Astrocyte (in vitro differentiated cells and primary cell): ENCODE measurements at regions not wholly inside any gene's neighbourhood (a gene's known extent, or its start where the extent isn't known, plus 50 kb on each side); places are given as distances from the start of the nearest gene placed in this dataset.

Experiments
- DNase-seq: peaks from one replicate; pipeline ENCODE4 v3.0.0-alpha.2; 2010; ENCODE audit warnings: low read depth
- FAIRE-seq: peaks from 2 replicates; lab custom pipeline; 2011; peaks lifted over from hg19 to GRCh38; lab: Jason Lieb, UNC
- H2AFZ ChIP-seq: 2 replicates; pipeline ENCODE4 v1.6.0; 2012; ENCODE audit warnings: low read depth, low read length, inconsistent platforms
- H3K27ac ChIP-seq: 2 replicates; pipeline ENCODE4 v1.5.1; 2011; ENCODE audit warnings: low read depth, low read length, inconsistent platforms
- H3K27me3 ChIP-seq: 2 replicates; pipeline ENCODE4 v1.6.0; 2011; ENCODE audit warnings: low read length, inconsistent platforms; ENCODE audit not compliant: insufficient read depth
- H3K36me3 ChIP-seq: 2 replicates; pipeline ENCODE4 v1.5.1; 2011; ENCODE audit warnings: low read length, inconsistent platforms; ENCODE audit not compliant: insufficient read depth
- H3K4me1 ChIP-seq: 2 replicates; pipeline ENCODE4 v1.5.1; 2011; ENCODE audit warnings: low read length, inconsistent platforms; ENCODE audit not compliant: insufficient read depth
- H3K4me2 ChIP-seq: 2 replicates; pipeline ENCODE4 v1.6.0; 2012; ENCODE audit warnings: low read length, inconsistent platforms
- H3K4me3 ChIP-seq: 2 replicates; pipeline ENCODE4 v1.5.1; 2011; ENCODE audit warnings: low read depth, mild to moderate bottlenecking, low read length, inconsistent platforms; ENCODE audit not compliant: insufficient read depth
- H3K79me2 ChIP-seq: 2 replicates; pipeline ENCODE4 v1.6.0; 2012; ENCODE audit warnings: mild to moderate bottlenecking, low read length, inconsistent platforms; ENCODE audit not compliant: insufficient read depth
- H3K9ac ChIP-seq: 2 replicates; pipeline ENCODE4 v1.6.0; 2012; ENCODE audit warnings: mild to moderate bottlenecking, low read length, inconsistent platforms
- H3K9me3 ChIP-seq: 2 replicates; pipeline ENCODE4 v1.5.1; 2012; ENCODE audit warnings: low read depth, mild to moderate bottlenecking, low read length, inconsistent platforms; ENCODE audit not compliant: insufficient read depth
- H4K20me1 ChIP-seq: 2 replicates; pipeline ENCODE4 v1.6.0; 2012; ENCODE audit warnings: low read length, inconsistent platforms; ENCODE audit not compliant: insufficient read depth
- H3K27ac Mint-ChIP-seq: one replicate; pipeline ENCODE4 v1.8.0; 2021; ENCODE audit warnings: mild to moderate bottlenecking, mixed read lengths; ENCODE audit not compliant: unreplicated experiment
- H3K27me3 Mint-ChIP-seq: one replicate; pipeline ENCODE4 v1.8.0; 2021; ENCODE audit warnings: low read depth, mixed read lengths; ENCODE audit not compliant: unreplicated experiment
- H3K36me3 Mint-ChIP-seq: one replicate; pipeline ENCODE4 v1.8.0; 2021; ENCODE audit warnings: low read depth, mixed read lengths; ENCODE audit not compliant: unreplicated experiment
- H3K4me1 Mint-ChIP-seq: one replicate; pipeline ENCODE4 v1.8.0; 2021; ENCODE audit warnings: low read depth, mixed read lengths; ENCODE audit not compliant: unreplicated experiment
- H3K4me3 Mint-ChIP-seq: one replicate; pipeline ENCODE4 v1.8.0; 2021; ENCODE audit warnings: mild to moderate bottlenecking, moderate library complexity, mixed read lengths; ENCODE audit not compliant: unreplicated experiment
- H3K9me3 Mint-ChIP-seq: one replicate; pipeline ENCODE4 v1.8.0; 2021; ENCODE audit warnings: mild to moderate bottlenecking, mixed read lengths; ENCODE audit not compliant: unreplicated experiment
- EZH2 ChIP-seq: IDR thresholded peaks from 2 replicates; pipeline ENCODE4 v1.6.1; 2012; ENCODE audit warnings: mild to moderate bottlenecking, low read length, inconsistent platforms; ENCODE audit not compliant: insufficient read depth
- TF ChIP-seq, protein P1 (sequence below): IDR thresholded peaks from 2 replicates; pipeline ENCODE4 v1.5.1; 2011; ENCODE audit warnings: low read depth, mild to moderate bottlenecking, inconsistent platforms, low read length, moderate library complexity; ENCODE audit not compliant: insufficient read depth

DNA sequence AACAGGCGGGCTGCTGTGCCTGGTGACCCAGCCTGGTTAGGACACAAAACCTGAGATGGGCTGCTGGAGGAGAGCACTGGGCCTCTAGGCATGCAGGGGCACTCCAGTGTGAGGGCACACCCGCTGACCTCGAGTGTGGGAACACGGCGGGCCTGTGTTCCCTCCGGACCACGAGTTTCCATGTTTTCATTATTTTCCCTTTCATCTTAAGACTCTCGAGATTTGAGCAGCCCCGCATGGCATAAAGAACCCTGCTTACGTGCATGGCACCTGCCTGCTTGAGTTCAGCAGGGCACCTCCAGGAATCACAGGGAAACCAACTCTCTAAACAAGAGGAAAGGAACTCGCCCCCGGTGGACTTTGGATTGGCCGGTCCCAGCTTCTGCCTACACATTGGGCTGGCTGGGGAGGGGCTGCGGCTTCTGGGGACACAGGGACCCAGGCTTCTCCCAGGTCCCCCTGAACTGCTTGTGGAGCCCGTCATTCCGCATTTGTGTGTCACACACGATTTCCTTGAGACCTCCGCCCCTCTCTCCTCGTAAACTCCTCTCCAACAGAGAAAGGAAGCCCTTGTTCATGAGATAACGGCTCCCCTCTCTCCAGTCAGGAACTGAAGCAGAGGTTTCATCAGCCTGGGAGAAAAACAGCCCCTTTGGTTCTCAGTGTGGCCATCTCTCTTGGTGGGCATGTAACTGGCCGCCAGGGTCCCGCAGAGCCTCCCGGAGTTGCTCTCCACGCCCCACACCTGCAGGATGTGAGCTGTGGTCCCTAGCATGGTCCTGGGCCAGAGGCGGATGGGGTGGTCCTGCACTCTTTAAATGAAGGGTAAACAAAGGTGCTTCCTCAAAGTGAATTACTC, 181.8 kb downstream of the TTLL2 start:
- H3K36me3 Mint-ChIP-seq: peaks cover 2% of the 10 kb centered on the region
- Histone ChIP-seq H3K27me3 (no peaks in the 10 kb centered on the region), H3K9ac (no peak overlapping the region), H3K4me1 (no peaks in the 10 kb centered on the region), H3K27ac (no peak overlapping the region), H3K36me3 (no peaks in the 10 kb centered on the region), H3K4me3 (no peak overlapping the region), H4K20me1 (no peaks in the 10 kb centered on the region), H3K9me3 (no peaks in the 10 kb centered on the region), H2AFZ (no peak overlapping the region), H3K4me2 (no peak overlapping the region), H3K79me2 (no peaks in the 10 kb centered on the region)
- H3K9me3 Mint-ChIP-seq: peaks cover 7% of the 10 kb centered on the region
- DNase-seq: no peak
- no peak for TF ChIP-seq EZH2
- TF ChIP-seq, protein P1, sequence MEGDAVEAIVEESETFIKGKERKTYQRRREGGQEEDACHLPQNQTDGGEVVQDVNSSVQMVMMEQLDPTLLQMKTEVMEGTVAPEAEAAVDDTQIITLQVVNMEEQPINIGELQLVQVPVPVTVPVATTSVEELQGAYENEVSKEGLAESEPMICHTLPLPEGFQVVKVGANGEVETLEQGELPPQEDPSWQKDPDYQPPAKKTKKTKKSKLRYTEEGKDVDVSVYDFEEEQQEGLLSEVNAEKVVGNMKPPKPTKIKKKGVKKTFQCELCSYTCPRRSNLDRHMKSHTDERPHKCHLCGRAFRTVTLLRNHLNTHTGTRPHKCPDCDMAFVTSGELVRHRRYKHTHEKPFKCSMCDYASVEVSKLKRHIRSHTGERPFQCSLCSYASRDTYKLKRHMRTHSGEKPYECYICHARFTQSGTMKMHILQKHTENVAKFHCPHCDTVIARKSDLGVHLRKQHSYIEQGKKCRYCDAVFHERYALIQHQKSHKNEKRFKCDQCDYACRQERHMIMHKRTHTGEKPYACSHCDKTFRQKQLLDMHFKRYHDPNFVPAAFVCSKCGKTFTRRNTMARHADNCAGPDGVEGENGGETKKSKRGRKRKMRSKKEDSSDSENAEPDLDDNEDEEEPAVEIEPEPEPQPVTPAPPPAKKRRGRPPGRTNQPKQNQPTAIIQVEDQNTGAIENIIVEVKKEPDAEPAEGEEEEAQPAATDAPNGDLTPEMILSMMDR: no peak
- H3K27ac Mint-ChIP-seq: no peak overlapping the region
- peaks cover 54% of the 10 kb centered on the region for H3K27me3 Mint-ChIP-seq
- no peaks in the 10 kb centered on the region for H3K4me1 Mint-ChIP-seq
- H3K4me3 Mint-ChIP-seq: no peak overlapping the region
- FAIRE-seq: no peak

DNA sequence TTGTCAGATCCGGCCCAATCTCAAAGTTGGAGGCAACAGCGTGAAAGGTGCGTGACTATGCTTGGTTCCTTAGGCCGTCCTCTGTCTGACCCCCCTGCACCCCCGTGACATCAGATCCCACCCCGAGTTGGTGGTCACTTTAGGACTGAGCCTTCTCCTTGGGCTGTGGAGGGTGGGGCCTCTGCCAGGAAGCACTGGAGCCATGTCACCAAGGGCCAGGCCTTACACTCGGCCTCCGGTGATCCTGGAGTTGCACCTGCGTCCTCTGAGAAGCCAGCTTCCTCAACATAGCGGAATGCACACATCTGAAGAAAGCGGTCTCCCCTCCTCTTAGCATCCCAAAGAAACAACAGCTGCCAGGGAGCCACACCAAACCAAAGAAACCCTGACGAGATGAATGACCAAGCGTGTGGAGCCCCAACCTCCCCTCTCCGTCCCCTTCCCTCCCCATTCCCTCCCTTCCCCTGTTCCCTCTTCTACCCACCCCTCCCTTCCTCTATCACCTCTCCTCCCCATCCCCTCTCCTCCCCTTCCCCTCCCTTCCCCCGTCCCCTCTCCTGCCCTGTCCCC, 182.6 kb downstream of the TTLL2 start:
- peaks cover 47% of the 10 kb centered on the region for H3K27me3 Mint-ChIP-seq
- Histone ChIP-seq H3K4me3 (no peak overlapping the region), H3K27ac (no peak overlapping the region), H3K36me3 (no peaks in the 10 kb centered on the region), H3K4me1 (no peaks in the 10 kb centered on the region), H4K20me1 (no peaks in the 10 kb centered on the region), H3K27me3 (no peaks in the 10 kb centered on the region), H2AFZ (no peak overlapping the region), H3K79me2 (no peaks in the 10 kb centered on the region), H3K9me3 (no peaks in the 10 kb centered on the region), H3K9ac (no peak overlapping the region), H3K4me2 (no peak overlapping the region)
- FAIRE-seq (no peak), DNase-seq (no peak)
- no peaks in the 10 kb centered on the region for H3K4me1 Mint-ChIP-seq
- H3K27ac Mint-ChIP-seq: no peak overlapping the region
- TF ChIP-seq, protein P1: no peak
- TF ChIP-seq EZH2: no peak
- no peak overlapping the region for H3K4me3 Mint-ChIP-seq
- peaks cover 2% of the 10 kb centered on the region for H3K36me3 Mint-ChIP-seq
- peaks cover 7% of the 10 kb centered on the region for H3K9me3 Mint-ChIP-seq
